ENCODE measurements at regions not wholly inside any gene's neighbourhood (a gene's known extent, or its start where the extent isn't known, plus 50 kb on each side); places are given as distances from the start of the nearest gene placed in this dataset.

DNA sequence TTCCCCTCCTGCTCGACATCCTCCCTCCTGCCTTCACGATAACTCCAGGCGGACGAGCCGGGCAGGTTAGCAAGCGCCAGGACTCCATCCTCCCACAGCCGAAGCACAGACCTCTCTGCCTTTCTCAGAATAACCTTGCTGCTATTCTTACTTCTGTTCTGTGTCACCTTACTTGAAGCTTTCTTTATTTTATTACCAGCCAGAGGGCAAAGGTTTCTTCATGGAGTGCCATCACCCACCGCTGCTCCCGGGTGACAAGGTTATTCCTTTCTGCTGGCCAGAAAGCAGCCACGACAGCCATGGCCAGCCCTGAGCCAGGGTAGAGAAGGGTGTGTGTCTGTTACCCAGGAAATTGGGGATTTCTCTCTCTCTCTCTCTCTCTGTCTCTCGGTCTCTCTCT, 227.1 kb downstream of the ANAPC1 start (continued):
- TF ChIP-seq SRF (IDR thresholded peaks at IDR 0.05; ENCODE audit: low read depth) (no peak), JUND (IDR thresholded peaks at IDR 0.05) (no peak), POLR2AphosphoS5 (IDR thresholded peaks at IDR 0.05; ENCODE audit: low read depth, low read length) (no peak), ZFX (IDR thresholded peaks at IDR 0.05) (no peak), ELF1 (IDR thresholded peaks at IDR 0.05; ENCODE audit: borderline replicate concordance, low read depth) (no peak), CBX3 (IDR thresholded peaks at IDR 0.05; ENCODE audit: low read depth) (no peak), EZH2 (IDR thresholded peaks at IDR 0.05) (no peak)
- TF ChIP-seq, protein P1, sequence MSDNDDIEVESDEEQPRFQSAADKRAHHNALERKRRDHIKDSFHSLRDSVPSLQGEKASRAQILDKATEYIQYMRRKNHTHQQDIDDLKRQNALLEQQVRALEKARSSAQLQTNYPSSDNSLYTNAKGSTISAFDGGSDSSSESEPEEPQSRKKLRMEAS (IDR thresholded peaks at IDR 0.05): no peak

DNA sequence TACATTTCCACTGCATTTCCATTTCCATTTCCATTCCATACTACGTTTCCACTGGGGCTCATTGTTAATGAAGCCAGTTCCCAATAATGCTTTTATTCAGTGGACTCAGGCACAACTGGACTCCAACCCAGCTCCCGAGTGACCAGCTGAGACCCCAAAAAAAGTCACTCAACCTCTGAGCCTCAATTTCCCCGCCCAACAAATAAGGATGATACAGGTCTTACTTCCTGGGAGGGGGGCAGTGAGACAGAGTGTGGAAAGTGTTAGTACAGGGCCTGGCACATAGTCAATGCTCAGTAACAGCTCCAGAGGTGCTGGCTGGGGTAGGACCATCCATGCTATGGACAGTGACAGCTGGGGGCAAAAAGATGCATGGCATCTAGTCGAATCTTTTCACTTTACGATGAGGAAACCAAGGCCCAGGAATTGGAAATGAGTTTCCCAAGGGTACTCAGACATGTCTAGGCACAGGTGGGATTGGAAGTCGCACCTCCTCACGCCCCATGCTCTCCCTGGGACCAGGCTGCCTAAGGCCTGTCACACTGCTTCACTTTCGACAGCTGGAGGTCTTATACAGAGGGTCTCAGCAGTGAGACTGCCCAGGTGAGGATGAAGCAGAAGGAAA, 226.5 kb downstream of the ANAPC1 start:
- CTCF ChIA-PET: no interaction called here
- POLR2A ChIA-PET: no interaction called here
- no peak for DNase-seq (ENCODE audit: low read depth, low spot score)
- intact Hi-C loops (cut with micrococcal nuclease): no loop called here
- no peak for ATAC-seq
- Histone ChIP-seq H3K4me1 (ENCODE audit: control insufficient read depth in 1 of 2, insufficient read depth in 2 of 2, low read length in 2 of 2) (peaks cover 12 to 16% of the 10 kb centered on the region in 2 experiments), H3K9me3 (ENCODE audit: control insufficient read depth in 1 of 2, insufficient read depth in 1 of 2, low read depth in 1 of 2, low read length in 2 of 2) (no peaks in the 10 kb centered on the region), H3K9ac (ENCODE audit: low read length) (no peak overlapping the region), H2AFZ (ENCODE audit: low read depth, low read length, poor library complexity, severe bottlenecking) (no peak overlapping the region), H3K4me3 (replicated peaks in 1 of 2; ENCODE audit: low read depth in 1 of 2, low read length in 2 of 2) (no peak overlapping the region), H4K20me1 (ENCODE audit: insufficient read depth) (no peaks in the 10 kb centered on the region), H3K27me3 (ENCODE audit: insufficient read depth, low read length) (no peaks in the 10 kb centered on the region), H3K36me3 (ENCODE audit: control insufficient read depth in 1 of 2, insufficient read depth in 2 of 2, low read length in 2 of 2) (no peaks in the 10 kb centered on the region), H3K4me2 (ENCODE audit: low read length) (no peak overlapping the region), H3K79me2 (ENCODE audit: insufficient read depth, low read length) (no peaks in the 10 kb centered on the region), H3K9me2 (ENCODE audit: insufficient read depth) (no peaks in the 10 kb centered on the region), H3K27ac (ENCODE audit: low read depth, low read length) (no peak overlapping the region)
- TF ChIP-seq CEBPB (IDR thresholded peaks at IDR 0.05; ENCODE audit: low read depth): no peak
- no peak for TF ChIP-seq EZH2phosphoT487 (IDR thresholded peaks at IDR 0.05; ENCODE audit: borderline replicate concordance)
- BruUV-seq (replicated peaks): no TSS peak
- RAD21 ChIA-PET (ENCODE audit: low non-redundant PET in 1 of 2, low total read pairs in 2 of 2, uncharacterized antibody in 2 of 2, unreplicated experiment in 2 of 2): no interaction called here

All from HCT116 (cell line).